ENCODE measurements at regions not wholly inside any gene's neighbourhood (a gene's known extent, or its start where the extent isn't known, plus 50 kb on each side); places are given as distances from the start of the nearest gene placed in this dataset.

DNA sequence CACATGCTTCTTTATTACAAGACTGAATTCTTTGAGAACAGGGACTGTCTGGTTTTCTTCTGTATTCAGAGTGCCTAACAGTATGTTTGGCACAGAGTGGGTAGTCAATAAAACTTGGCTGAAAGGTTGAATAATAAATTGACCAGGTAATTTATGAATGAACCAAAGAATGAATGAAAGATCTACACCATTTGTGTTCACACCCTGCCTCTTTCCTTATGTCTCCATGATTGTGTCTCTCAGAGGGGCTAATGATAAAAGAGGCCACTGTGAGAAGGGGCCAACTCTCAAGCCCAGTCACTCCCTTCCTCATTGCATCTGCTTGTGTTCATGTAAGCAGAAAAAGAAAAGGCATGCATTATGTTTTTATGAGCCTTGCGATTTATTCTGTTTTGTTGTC, 569.7 kb upstream of the TENM4 start:
- no peaks in the 10 kb centered on the region for H3K36me3 ChIP-seq (replicated peaks in 1 of 2)
- intact Hi-C loops (cut with DNase I) = no loop called here
- H3K27me3 ChIP-seq = no peaks in the 10 kb centered on the region
- H3K27ac ChIP-seq = no peak overlapping the region
- TF ChIP-seq CTCF (IDR thresholded peaks at IDR 0.05) = no peak
- no peak for TF ChIP-seq POLR2A (IDR thresholded peaks at IDR 0.05)
- no peak overlapping the region for H3K4me3 ChIP-seq
- H3K4me1 ChIP-seq (replicated peaks in 1 of 2) = no peaks in the 10 kb centered on the region
- WGBS, 4 donors = 82 to 93% (median 91%) methylated on average over 1 of the region's 1 CpG
- no peak for DNase-seq
- no peaks in the 10 kb centered on the region for H3K9me3 ChIP-seq (replicated peaks in 1 of 3)

DNA sequence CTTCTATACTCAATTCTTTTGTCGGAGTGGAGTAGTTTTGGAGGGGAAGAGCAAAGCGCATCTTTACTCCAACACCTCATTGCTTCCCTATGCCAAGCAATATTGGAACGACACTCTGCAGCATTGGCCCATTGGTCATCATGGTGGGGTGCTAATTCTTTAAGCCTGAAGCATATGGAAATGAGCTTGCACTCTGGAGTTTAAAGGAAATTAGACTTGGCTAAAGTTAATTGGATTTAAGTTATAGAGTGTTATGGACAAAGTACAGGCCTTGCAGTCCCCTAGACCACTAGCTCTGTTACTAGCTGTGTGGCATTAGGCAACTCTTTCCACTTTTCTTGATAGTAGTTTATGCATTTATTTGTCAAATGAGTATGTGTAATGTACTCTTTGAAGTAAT, 568.3 kb upstream of the TENM4 start:
- Histone ChIP-seq H3K27ac (no peak overlapping the region), H3K27me3 (no peaks in the 10 kb centered on the region), H3K36me3 (replicated peaks in 1 of 2) (no peaks in the 10 kb centered on the region), H3K9me3 (replicated peaks in 1 of 3) (no peaks in the 10 kb centered on the region), H3K4me1 (replicated peaks in 1 of 2) (no peaks in the 10 kb centered on the region), H3K4me3 (no peak overlapping the region)
- WGBS, 4 donors = 93 to 98% (median 94%) methylated on average over 3 of the region's 3 CpGs
- TF ChIP-seq CTCF (IDR thresholded peaks at IDR 0.05) (no peak), POLR2A (IDR thresholded peaks at IDR 0.05) (no peak)
- intact Hi-C loops (cut with DNase I) = no loop called here
- no peak for DNase-seq

DNA sequence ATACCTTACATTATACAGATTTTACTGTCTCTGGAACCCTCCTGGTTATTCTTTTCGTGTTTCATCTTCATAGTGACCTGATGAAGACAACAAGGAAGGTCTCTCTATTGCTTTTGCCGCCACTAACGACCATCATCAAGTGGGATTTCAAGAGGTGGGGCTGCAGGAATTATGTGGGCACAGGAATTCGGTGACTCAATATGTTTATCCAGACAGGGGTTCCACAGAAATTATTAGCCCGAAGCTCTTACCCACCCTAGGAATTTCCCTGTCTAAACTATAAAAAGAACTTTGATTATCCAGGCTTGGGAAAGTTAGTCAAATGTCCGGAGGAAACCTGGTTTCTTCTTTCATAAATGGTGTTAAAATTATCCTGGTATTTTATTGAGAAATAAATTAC, 566.8 kb upstream of the TENM4 start:
- WGBS, 4 donors = 76 to 88% (median 80%) methylated on average over 6 of the region's 6 CpGs
- H3K36me3 ChIP-seq (replicated peaks in 1 of 2) = no peaks in the 10 kb centered on the region
- no peak overlapping the region for H3K4me3 ChIP-seq
- H3K27ac ChIP-seq = no peak overlapping the region
- intact Hi-C loops (cut with DNase I) = no loop called here
- no peak for TF ChIP-seq CTCF (IDR thresholded peaks at IDR 0.05)
- no peak for DNase-seq
- no peaks in the 10 kb centered on the region for H3K4me1 ChIP-seq (replicated peaks in 1 of 2)
- no peaks in the 10 kb centered on the region for H3K9me3 ChIP-seq (replicated peaks in 1 of 3)
- H3K27me3 ChIP-seq = no peaks in the 10 kb centered on the region

DNA sequence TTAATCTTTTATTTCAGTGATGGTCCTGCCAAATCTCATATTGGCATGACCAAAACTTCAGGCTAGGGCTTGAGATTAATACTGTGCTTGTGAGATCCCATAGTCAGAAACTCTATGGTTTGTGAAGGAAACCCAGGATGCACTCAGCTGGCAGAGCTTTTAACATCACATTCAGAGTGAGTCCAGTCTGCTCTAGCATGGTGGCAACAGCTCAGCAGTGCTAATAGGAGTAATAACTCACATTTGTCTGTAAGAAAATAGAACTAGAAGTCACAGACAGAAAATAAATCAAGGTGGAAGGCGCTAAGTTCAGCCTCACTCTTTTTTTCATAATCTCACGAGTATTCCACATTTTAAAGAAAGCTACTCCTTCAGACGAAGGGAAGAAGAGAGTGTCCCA, 549.3 kb upstream of the TENM4 start:
- H3K27me3 ChIP-seq = no peaks in the 10 kb centered on the region
- intact Hi-C loops (cut with DNase I) = no loop called here
- H3K4me3 ChIP-seq = no peak overlapping the region
- DNase-seq = no peak
- no peaks in the 10 kb centered on the region for H3K36me3 ChIP-seq (replicated peaks in 1 of 2)
- 61 to 80% (median 71%) methylated on average over 3 of the region's 3 CpGs for WGBS, 4 donors
- no peaks in the 10 kb centered on the region for H3K9me3 ChIP-seq (replicated peaks in 1 of 3)
- TF ChIP-seq POLR2A (IDR thresholded peaks at IDR 0.05) (no peak), CTCF (IDR thresholded peaks at IDR 0.05) (no peak)
- H3K4me1 ChIP-seq (replicated peaks in 1 of 2) = no peaks in the 10 kb centered on the region
- H3K27ac ChIP-seq = no peak overlapping the region

All from adrenal gland (tissue), 9 donors.